Endothelial cell (in vitro differentiated cells): ENCODE measurements at regions not wholly inside any gene's neighbourhood (a gene's known extent, or its start where the extent isn't known, plus 50 kb on each side); places are given as distances from the start of the nearest gene placed in this dataset.

Source experiments
- DNase-seq: peaks from one replicate; pipeline ENCODE4 v3.0.0; 2021; ENCODE audit warnings: low spot score
- H3K27ac Mint-ChIP-seq: one replicate; pipeline ENCODE4 v1.8.0; 2021; ENCODE audit warnings: mixed read lengths, inconsistent platforms; ENCODE audit not compliant: unreplicated experiment
- H3K27me3 Mint-ChIP-seq: one replicate; pipeline ENCODE4 v1.8.0; 2021; ENCODE audit warnings: mild to moderate bottlenecking, moderate library complexity, mixed read lengths, inconsistent platforms; ENCODE audit not compliant: unreplicated experiment
- H3K36me3 Mint-ChIP-seq: one replicate; pipeline ENCODE4 v1.8.0; 2021; ENCODE audit warnings: mild to moderate bottlenecking, low read depth, mixed read lengths, inconsistent platforms; ENCODE audit not compliant: unreplicated experiment
- H3K4me1 Mint-ChIP-seq: one replicate; pipeline ENCODE4 v1.8.0; 2021; ENCODE audit warnings: mild to moderate bottlenecking, mixed read lengths, inconsistent platforms; ENCODE audit not compliant: unreplicated experiment
- H3K4me3 Mint-ChIP-seq: one replicate; pipeline ENCODE4 v1.8.0; 2021; ENCODE audit warnings: mild to moderate bottlenecking, mixed read lengths, inconsistent platforms; ENCODE audit not compliant: unreplicated experiment
- H3K9me3 Mint-ChIP-seq: one replicate; pipeline ENCODE4 v1.8.0; 2021; ENCODE audit warnings: mixed read lengths, inconsistent platforms; ENCODE audit not compliant: unreplicated experiment
- TF ChIP-seq, protein P1 (sequence below): fragments of 200-600 bp; sonication (generic); IDR thresholded peaks from one replicate; pipeline ENCODE4 v1.5.0; 2021; ENCODE audit warnings: antibody characterized with exemption; ENCODE audit not compliant: unreplicated experiment

DNA sequence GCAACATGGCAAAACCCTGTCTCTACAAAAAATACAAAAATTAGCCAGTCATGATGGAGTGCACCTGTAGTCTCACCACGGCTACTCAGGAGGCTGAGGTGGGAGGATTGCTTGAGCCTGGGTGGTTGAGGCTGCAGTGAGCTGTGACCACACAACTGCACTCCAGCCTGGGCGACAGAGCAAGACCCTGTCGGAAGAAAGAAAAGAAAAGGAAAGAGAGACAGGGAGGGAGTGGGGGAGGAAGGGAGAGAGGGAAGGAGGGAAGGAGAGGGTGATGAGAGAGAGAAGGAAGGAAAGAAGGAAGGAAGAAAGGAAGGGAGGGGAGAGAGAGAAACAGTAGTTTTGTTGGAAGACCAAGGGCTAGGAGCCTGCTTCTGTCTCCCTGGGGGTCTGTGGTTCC, 142.4 kb downstream of the C9orf50 start:
- no peak overlapping the region for H3K4me3 Mint-ChIP-seq
- H3K27ac Mint-ChIP-seq, result no peak overlapping the region
- peaks cover 51% of the 10 kb centered on the region for H3K4me1 Mint-ChIP-seq
- TF ChIP-seq, protein P1, sequence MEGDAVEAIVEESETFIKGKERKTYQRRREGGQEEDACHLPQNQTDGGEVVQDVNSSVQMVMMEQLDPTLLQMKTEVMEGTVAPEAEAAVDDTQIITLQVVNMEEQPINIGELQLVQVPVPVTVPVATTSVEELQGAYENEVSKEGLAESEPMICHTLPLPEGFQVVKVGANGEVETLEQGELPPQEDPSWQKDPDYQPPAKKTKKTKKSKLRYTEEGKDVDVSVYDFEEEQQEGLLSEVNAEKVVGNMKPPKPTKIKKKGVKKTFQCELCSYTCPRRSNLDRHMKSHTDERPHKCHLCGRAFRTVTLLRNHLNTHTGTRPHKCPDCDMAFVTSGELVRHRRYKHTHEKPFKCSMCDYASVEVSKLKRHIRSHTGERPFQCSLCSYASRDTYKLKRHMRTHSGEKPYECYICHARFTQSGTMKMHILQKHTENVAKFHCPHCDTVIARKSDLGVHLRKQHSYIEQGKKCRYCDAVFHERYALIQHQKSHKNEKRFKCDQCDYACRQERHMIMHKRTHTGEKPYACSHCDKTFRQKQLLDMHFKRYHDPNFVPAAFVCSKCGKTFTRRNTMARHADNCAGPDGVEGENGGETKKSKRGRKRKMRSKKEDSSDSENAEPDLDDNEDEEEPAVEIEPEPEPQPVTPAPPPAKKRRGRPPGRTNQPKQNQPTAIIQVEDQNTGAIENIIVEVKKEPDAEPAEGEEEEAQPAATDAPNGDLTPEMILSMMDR, result no peak
- no peaks in the 10 kb centered on the region for H3K9me3 Mint-ChIP-seq
- DNase-seq, result no peak
- H3K36me3 Mint-ChIP-seq, result no peaks in the 10 kb centered on the region
- peaks cover 7% of the 10 kb centered on the region for H3K27me3 Mint-ChIP-seq

DNA sequence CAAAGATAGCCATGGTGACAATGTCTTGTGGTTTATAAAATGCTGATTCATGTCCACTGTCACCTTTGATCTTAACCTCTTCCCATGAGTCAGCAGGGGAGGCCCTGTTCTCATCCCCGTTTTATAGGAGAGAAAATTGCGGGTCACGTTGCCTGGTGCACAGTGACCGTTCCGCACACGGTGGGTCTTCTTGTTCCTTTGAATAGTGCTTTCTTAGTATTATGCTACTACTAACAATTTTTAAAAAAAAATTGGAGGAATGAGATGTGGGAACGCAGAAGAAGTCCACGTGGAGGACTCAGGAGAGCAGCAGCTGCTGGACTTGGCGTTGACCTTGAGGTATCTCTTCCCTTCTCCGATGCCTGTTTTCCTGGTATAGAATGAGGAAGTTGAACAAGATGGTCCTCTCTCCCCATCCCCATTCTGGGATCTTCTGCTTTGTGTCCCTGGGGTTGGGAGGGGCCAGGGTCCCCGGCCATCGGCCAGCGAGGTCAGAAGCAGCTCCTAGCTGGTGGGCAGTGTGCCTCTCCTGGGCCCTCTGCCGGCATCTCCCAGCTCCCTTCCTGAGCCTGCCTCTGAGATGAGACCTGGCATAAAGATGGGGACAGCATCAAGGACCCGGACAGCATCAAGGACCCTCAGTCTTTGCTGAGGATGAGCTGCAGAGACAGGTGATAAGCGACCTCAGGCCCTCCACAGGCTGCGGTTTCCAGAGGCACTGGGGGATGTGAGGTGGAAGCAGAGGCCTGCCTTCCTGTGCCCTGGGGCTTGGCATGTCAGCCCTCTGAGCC, 143.9 kb downstream of the C9orf50 start:
- H3K27ac Mint-ChIP-seq, result no peak overlapping the region

DNA sequence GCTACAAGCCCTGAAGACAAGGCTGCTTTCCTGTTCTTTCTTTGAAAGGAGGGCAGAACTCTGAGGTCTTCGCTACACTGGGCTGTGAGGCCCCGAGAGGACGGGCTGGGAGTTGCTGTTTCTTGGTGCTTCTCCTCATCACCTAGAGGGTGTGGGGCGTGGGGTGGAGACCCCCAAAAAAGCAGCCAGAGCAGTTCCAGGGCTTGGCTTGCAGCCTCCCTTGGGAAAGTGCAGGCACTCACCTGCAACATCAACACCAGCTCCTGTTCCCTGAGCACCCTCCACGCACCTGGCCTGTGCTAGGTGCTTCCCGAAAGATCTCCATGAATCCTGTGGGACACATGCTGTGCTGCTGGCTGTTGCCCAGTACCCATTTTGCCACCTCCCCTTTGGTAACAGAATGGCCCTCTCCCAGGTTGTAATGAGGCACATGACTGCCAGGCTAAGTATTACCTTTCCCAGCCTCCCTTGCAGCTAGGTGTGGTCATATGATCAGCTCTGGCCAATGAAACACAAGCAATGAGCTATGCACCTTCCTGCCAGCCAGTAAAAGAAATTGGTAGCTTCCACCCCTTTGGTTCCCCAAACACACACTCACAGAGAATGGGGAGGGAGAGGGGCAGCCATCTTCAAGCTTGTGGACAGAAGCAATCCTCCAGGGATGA, 146.0 kb downstream of the C9orf50 start:
- no peaks in the 10 kb centered on the region for H3K36me3 Mint-ChIP-seq
- peaks cover 12% of the 10 kb centered on the region for H3K27me3 Mint-ChIP-seq
- no peak for DNase-seq
- no peaks in the 10 kb centered on the region for H3K9me3 Mint-ChIP-seq
- H3K4me3 Mint-ChIP-seq, result no peak overlapping the region
- H3K27ac Mint-ChIP-seq, result no peak overlapping the region
- peaks cover 64% of the 10 kb centered on the region for H3K4me1 Mint-ChIP-seq
- TF ChIP-seq, protein P1, result no peak

More for the DNA sequence above, 143.9 kb downstream of the C9orf50 start:
- DNase-seq, result no peak
- no peaks in the 10 kb centered on the region for H3K9me3 Mint-ChIP-seq
- TF ChIP-seq, protein P1, result no peak
- H3K4me1 Mint-ChIP-seq, result peaks cover 65% of the 10 kb centered on the region
- H3K4me3 Mint-ChIP-seq, result no peak overlapping the region
- no peaks in the 10 kb centered on the region for H3K36me3 Mint-ChIP-seq
- H3K27me3 Mint-ChIP-seq, result peaks cover 7% of the 10 kb centered on the region

DNA sequence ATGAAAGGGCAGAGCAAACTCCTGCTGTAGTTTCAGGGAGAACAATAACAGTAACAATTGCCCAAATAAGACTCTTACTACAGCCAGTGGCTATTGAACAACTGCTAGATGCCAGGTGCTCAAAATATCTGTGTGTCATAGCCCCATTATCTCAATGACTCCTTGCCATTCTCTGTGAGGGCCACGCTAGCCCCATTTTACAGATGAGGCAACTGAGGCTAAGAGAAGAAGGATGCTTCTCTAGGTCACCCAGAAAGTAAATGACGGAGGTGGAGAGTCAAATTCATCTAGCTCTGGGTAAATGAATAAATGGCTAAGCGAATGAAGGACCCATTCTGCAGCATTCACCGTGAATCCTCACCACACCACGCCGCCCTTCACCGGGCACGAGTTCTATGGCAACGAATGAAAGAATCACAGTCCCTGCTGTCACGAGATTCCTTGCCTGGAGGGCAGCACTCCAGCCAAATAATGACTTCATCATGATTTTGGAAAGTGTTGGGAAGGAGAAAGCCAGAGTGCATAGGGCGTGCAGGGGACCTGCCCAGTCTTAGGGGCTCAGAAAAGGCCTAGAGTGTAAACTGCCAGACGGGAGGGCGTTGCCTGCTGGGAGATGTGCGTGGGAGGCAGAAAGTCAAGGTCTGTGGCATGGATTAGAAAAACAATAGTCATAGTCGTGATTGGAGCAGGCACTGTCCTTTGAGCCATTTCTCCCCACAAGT, 147.2 kb downstream of the C9orf50 start:
- no peak for DNase-seq
- Mint-ChIP-seq H3K27ac (peak overlapping the region; percentile 86), H3K27me3 (peaks cover 14% of the 10 kb centered on the region), H3K36me3 (no peaks in the 10 kb centered on the region), H3K4me1 (peaks cover 56% of the 10 kb centered on the region), H3K4me3 (peak overlapping the region; percentile 54), H3K9me3 (no peaks in the 10 kb centered on the region)
- TF ChIP-seq, protein P1, result no peak
